Aorta (tissue), 5 donors: ENCODE measurements at regions not wholly inside any gene's neighbourhood (a gene's known extent, or its start where the extent isn't known, plus 50 kb on each side); places are given as distances from the start of the nearest gene placed in this dataset.
A peak's percentile ranks its signal among the peaks of the same experiment; 100 is the strongest.
"Not testable (repeated sequence)": the region's sequence is repeated elsewhere in the genome, so short reads cannot be mapped to it uniquely, and the experiment has no call there.

ENCODE experiments used
- ATAC-seq: fragments of 200-7000 bp; cut with Tn5 transposase; one replicate; pipeline ENCODE4 v1.9.1; 2022; ENCODE audit warnings: moderate library complexity; ENCODE audit not compliant: low FRiP score
- DNase-seq, 2 donors: peaks; one replicate each; pipeline ENCODE4 v3.0.0-alpha.2; 2020
- H3K27ac ChIP-seq, 2 donors: one replicate each; pipeline ENCODE4 v1.5.1; 2013; ENCODE audit warnings: low read length in 2 of 2, mild to moderate bottlenecking in 2 of 2, moderate library complexity in 2 of 2, control low read depth in 1 of 2, inconsistent platforms in 1 of 2, low read depth in 1 of 2
- H3K27me3 ChIP-seq, 2 donors: one replicate each; pipeline ENCODE4 v1.6.1; 2013; ENCODE audit warnings: control low read depth in 1 of 2, low read length in 1 of 2, mild to moderate bottlenecking in 1 of 2, moderate library complexity in 1 of 2; ENCODE audit not compliant: insufficient read depth in 2 of 2, control insufficient read depth in 1 of 2
- H3K36me3 ChIP-seq, 2 donors: one replicate each; pipeline ENCODE4 v1.6.1; 2013; ENCODE audit warnings: control low read depth in 1 of 2, low read length in 1 of 2, mild to moderate bottlenecking in 1 of 2; ENCODE audit not compliant: insufficient read depth in 2 of 2, control insufficient read depth in 1 of 2
- H3K4me1 ChIP-seq, 2 donors: one replicate each; pipeline ENCODE4 v1.6.1; 2013; ENCODE audit warnings: low read length in 2 of 2, control low read depth in 1 of 2, mild to moderate bottlenecking in 1 of 2, moderate library complexity in 1 of 2; ENCODE audit not compliant: insufficient read depth in 2 of 2, control insufficient read depth in 1 of 2
- H3K4me3 ChIP-seq, 2 donors: one replicate each; pipeline ENCODE4 v1.5.1; 2013; ENCODE audit warnings: low read length in 2 of 2, control low read depth in 1 of 2, mild to moderate bottlenecking in 1 of 2
- H3K9me3 ChIP-seq: one replicate; pipeline ENCODE4 v1.6.1; 2013; ENCODE audit warnings: mild to moderate bottlenecking, low read length; ENCODE audit not compliant: control insufficient read depth
- WGBS, 2 donors: extraction: QIAGEN DNeasy Blood & Tissue Kit; methylation state at CpG; one replicate each; pipeline ENCODE4 v1.1.7; 2013; 5-methylcytosine and 5-hydroxymethylcytosine counted together
- intact Hi-C, 2 donors: fragments of 100-400 bp; cut with DNase I; formaldehyde crosslinking; loops; one replicate each; pipeline versions ENCODE4 v1.14.2 to v1.15.0; 2022
- donor health status: healthy with polysubstance abuse.
- donor health status: Bipolar disorder and iron deficiency.
- donor health status: DM: no; HTN: no; CAD: no.
- donor health status: DM: no; HTN: no; CAD: no.
- donor health status: DM: yes; HTN: yes; CAD: no.

DNA sequence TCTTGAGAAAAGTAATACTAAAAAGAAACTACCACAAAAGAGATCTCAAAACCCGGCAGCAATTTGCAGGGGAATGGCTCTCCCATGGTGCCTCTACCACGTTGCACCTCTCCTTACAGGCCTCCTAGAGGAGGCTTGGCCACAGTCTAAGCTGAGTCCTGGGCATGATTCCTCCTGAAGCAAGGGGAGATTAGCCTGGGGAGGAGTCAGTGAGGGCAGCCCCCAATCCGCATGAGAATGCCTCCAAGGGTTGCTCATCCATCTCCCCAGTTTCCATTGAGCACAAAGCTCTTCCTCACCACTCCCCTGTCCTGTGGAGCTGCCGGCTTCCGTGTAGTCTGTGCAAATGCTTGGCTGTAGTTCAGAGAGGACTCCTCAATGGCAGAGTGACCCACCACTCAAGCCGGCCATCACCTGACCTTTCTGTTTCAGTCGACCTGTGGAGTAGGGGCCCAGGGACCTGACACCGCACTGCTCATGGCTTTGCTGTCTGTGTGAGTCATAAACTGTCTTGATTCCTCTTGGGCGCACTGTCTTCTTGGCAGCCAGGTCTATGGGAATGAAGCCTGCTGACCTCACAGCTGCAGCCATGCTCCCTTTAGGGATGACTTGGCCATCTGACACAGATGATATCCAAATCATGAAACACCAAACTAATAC lies 224.2 kb upstream of the SGCG start:
- H3K27me3 ChIP-seq, H3K36me3 ChIP-seq, H3K4me3 ChIP-seq, H3K4me1 ChIP-seq, H3K9me3 ChIP-seq, DNase-seq, intact Hi-C loops, H3K27ac ChIP-seq: not testable (repeated sequence)
- ATAC-seq, result peak; percentile 72
- 78 to 84% methylated on average over 9 of the region's 9 CpGs for WGBS, 2 donors

GRCh38 chr13:22959859-22960258 lies 220.9 kb upstream of the SGCG start:
- H3K4me3 ChIP-seq, H3K36me3 ChIP-seq, H3K27ac ChIP-seq, ATAC-seq, DNase-seq, H3K27me3 ChIP-seq, H3K4me1 ChIP-seq, H3K9me3 ChIP-seq, intact Hi-C loops: not testable (repeated sequence)
- 90 to 95% methylated on average over 11 to 14 of the region's 14 CpGs for WGBS, 2 donors

- 93% methylated on average over 8 of the region's 8 CpGs for WGBS, 2 donors
- DNase-seq (no peak), ATAC-seq (no peak)
- Histone ChIP-seq H3K27ac (no peak overlapping the region), H3K36me3 (no peaks in the 10 kb centered on the region), H3K4me3 (no peak overlapping the region), H3K27me3 (no peaks in the 10 kb centered on the region), H3K4me1 (no peaks in the 10 kb centered on the region), H3K9me3 (no peaks in the 10 kb centered on the region)
- intact Hi-C loops, result no loop called here
Measured at GRCh38 chr13:22960827-22961226, 220.0 kb upstream of the SGCG start.

DNA sequence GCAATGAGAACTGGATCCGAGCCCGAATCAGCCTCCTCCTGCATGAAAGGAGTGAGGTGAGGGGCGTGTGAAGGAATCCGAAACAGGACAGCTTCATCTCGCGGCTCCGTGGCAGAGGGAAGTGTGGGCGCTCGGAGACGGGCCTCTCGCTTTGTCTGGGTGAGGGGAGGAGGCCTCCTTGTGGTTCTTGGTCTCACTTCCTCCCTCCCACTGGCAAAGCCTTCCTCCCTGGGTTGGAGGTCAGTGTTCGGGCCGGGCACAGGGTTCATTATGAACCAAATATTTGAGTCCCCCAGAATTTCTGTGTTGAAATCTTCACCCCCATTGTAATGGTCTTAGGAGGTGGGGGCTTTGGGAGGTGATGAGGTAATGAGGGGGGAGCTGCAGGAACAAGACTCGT lies 219.4 kb upstream of the SGCG start:
- H3K4me1 ChIP-seq, H3K36me3 ChIP-seq, H3K27ac ChIP-seq, H3K4me3 ChIP-seq, H3K9me3 ChIP-seq, H3K27me3 ChIP-seq, DNase-seq, ATAC-seq, intact Hi-C loops: not testable (repeated sequence)
- 88 to 95% methylated on average over 9 to 11 of the region's 14 CpGs for WGBS, 2 donors

DNA sequence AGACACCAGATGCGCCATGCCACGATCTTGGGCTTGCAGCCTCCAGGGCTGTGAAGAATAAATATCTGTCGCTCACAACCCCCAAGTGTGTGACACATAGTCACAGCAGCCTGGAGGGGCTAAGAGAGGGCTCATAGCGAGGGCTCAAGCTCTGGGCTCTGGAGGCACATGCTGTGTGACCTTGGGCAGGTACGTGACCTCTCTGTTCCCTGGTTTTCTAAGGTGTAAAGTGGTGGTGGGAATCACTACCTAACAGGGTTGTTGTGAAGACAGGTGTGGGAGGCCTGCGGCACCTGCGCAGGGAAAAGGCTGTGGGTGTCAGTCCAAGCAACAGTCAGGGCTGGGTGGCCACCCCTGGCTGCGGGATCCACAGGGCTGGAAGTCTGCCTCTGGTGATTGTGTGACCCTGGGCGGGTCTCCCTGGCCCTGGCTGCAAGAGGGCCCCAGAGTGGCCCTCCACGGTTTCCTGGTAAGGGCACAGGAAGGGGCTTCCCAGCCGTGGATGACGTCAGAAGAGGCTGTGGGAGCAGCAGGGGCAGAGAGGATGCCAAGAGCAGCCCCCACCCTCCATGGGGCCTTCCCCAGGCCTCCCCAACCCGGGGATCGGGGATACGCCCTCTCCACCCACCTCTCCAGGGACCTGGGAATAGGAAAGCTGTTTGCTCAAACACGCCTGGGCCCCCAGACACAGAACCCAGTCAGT lies 218.8 kb upstream of the SGCG start:
- Histone ChIP-seq H3K9me3 (no peaks in the 10 kb centered on the region), H3K27me3 (no peaks in the 10 kb centered on the region), H3K4me3 (no peak overlapping the region), H3K36me3 (no peaks in the 10 kb centered on the region), H3K4me1 (no peaks in the 10 kb centered on the region), H3K27ac (no peak overlapping the region)
- 82 to 83% methylated on average over 16 of the region's 16 CpGs for WGBS, 2 donors
- ATAC-seq (no peak), DNase-seq (no peak)
- intact Hi-C loops, result no loop called here

GRCh38 chr13:22963384-22964053 lies 217.3 kb upstream of the SGCG start:
- H3K27ac ChIP-seq, H3K27me3 ChIP-seq, H3K36me3 ChIP-seq, ATAC-seq, DNase-seq, intact Hi-C loops, H3K9me3 ChIP-seq, H3K4me3 ChIP-seq, H3K4me1 ChIP-seq: not testable (repeated sequence)
- 78% methylated on average over 8 of the region's 8 CpGs for WGBS, 2 donors

DNA sequence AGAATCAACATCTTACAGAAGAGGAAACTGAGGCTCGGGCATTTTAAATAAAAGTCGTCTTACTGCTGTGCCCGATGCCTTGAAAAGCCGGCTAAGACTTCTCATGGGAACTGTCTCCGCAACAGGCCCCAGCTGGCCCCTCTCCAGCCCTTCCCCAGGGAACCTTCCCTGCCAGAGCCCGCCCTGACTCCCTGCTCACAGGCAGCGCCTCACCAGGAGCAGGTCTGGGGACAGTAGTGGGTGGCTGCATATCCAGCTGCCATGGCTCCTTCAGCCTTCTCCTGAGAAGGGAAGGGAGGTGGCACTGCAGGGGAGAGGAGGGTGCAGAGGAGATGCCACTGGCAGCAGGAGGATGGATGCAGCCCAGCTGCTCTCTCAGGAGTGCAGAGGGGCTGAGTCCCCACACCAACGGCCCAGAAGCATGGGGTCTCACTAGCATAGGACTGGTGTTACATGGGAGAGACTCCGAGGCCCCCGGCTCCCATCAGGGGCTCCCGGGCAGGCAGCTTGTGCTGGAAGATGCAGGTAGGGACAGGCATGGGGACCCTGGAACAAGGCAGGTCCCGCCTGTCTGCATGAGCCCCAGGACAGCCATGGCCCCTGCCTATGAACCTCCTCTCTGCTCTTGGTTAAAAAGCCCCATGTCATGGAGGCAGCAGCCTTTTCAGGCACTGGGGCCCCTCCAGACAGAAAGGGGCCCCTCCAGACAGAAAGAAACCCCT lies 216.4 kb upstream of the SGCG start:
- Histone ChIP-seq H3K9me3 (no peaks in the 10 kb centered on the region), H3K27ac (no peak overlapping the region), H3K27me3 (no peaks in the 10 kb centered on the region), H3K36me3 (no peaks in the 10 kb centered on the region), H3K4me3 (no peak overlapping the region), H3K4me1 (no peaks in the 10 kb centered on the region)
- intact Hi-C loops, result no loop called here
- DNase-seq (no peak), ATAC-seq (no peak)
- 33 to 35% methylated on average over 11 to 12 of the region's 12 CpGs for WGBS, 2 donors

- DNase-seq, intact Hi-C loops, ATAC-seq, H3K4me1 ChIP-seq, H3K9me3 ChIP-seq, H3K36me3 ChIP-seq, H3K4me3 ChIP-seq, H3K27ac ChIP-seq, H3K27me3 ChIP-seq: not testable (repeated sequence)
- WGBS, 2 donors, result 93 to 95% methylated on average over 28 of the region's 28 CpGs
Measured at GRCh38 chr13:22965011-22965857, 215.5 kb upstream of the SGCG start.
